CD4-positive, alpha-beta T cell (primary cell): ENCODE measurements at regions not wholly inside any gene's neighbourhood (a gene's known extent, or its start where the extent isn't known, plus 50 kb on each side); places are given as distances from the start of the nearest gene placed in this dataset.

ENCODE experiments used
- ATAC-seq: fragments of 200-7000 bp; cut with Tn5 transposase; one replicate; pipeline ENCODE4 v1.10.0; 2022; ENCODE audit warnings: mild to moderate bottlenecking; ENCODE audit not compliant: poor library complexity
- CTCF ChIA-PET: fragments of 350-600 bp; sonication (Branson Sonifier 250); formaldehyde crosslinking; loops from one replicate; lab custom pipeline; 2021; ENCODE audit warnings: antibody characterized with exemption, inconsistent platforms; lab: Charles Lee
- POLR2A ChIA-PET: fragments of 350-600 bp; sonication (Branson Sonifier 250); formaldehyde crosslinking; loops from one replicate; lab custom pipeline; 2021; ENCODE audit warnings: antibody characterized with exemption, inconsistent platforms; lab: Charles Lee
- DNase-seq, 14 experiments: peaks; one replicate each; pipeline ENCODE4 v3.0.0-alpha.2; 2013 to 2020; ENCODE audit warnings: mixed read lengths in 2 of 14
- H3K27ac ChIP-seq, 2 donors: one replicate each; pipeline versions ENCODE4 v1.5.1 to v1.7.0; 2013; ENCODE audit warnings: low read length in 2 of 2, low read depth in 1 of 2, mild to moderate bottlenecking in 1 of 2
- H3K27me3 ChIP-seq, 2 experiments: 1 replicate in 1 of 2; 2 replicates in 1 of 2; pipeline versions ENCODE4 v1.6.1 to v1.7.0; 2013; ENCODE audit warnings: low read length in 2 of 2, control low read depth in 1 of 2, mild to moderate bottlenecking in 1 of 2, moderate library complexity in 1 of 2; ENCODE audit not compliant: insufficient read depth in 2 of 2, control insufficient read depth in 1 of 2
- H3K36me3 ChIP-seq: one replicate; pipeline ENCODE4 v1.6.1; 2013; ENCODE audit warnings: low read length, control low read depth; ENCODE audit not compliant: insufficient read depth
- H3K4me1 ChIP-seq: one replicate; pipeline ENCODE4 v1.6.1; 2013; ENCODE audit warnings: low read length, control low read depth; ENCODE audit not compliant: insufficient read depth
- H3K4me3 ChIP-seq: one replicate; pipeline ENCODE4 v1.5.1; 2013; ENCODE audit warnings: mild to moderate bottlenecking, low read length, moderate library complexity
- H3K9me3 ChIP-seq, 2 experiments: 1 replicate in 1 of 2; 2 replicates in 1 of 2; pipeline versions ENCODE4 v1.6.1 to v1.7.0; 2013; ENCODE audit warnings: low read length in 2 of 2, mild to moderate bottlenecking in 2 of 2, control low read depth in 1 of 2, moderate library complexity in 1 of 2; ENCODE audit not compliant: control insufficient read depth in 1 of 2, insufficient read depth in 1 of 2
- H3K27ac Mint-ChIP-seq: one replicate; pipeline ENCODE4 v1.8.0; 2020; ENCODE audit warnings: mixed read lengths
- H3K27me3 Mint-ChIP-seq: one replicate; pipeline ENCODE4 v1.8.0; 2021; ENCODE audit warnings: mixed read lengths
- H3K36me3 Mint-ChIP-seq: one replicate; pipeline ENCODE4 v1.8.0; 2021; ENCODE audit warnings: low read depth, mixed read lengths
- H3K4me1 Mint-ChIP-seq: one replicate; pipeline ENCODE4 v1.8.0; 2021; ENCODE audit warnings: low read depth, mixed read lengths
- H3K4me3 Mint-ChIP-seq: one replicate; pipeline ENCODE4 v1.8.0; 2020; ENCODE audit warnings: mild to moderate bottlenecking, mixed read lengths
- H3K9me3 Mint-ChIP-seq: one replicate; pipeline ENCODE4 v1.8.0; 2020; ENCODE audit warnings: mixed read lengths
- intact Hi-C, 2 experiments: fragments of 100-400 bp; cut with DNase I in 1 of 2; cut with micrococcal nuclease in 1 of 2; formaldehyde crosslinking; loops; one replicate each; pipeline versions ENCODE4 v1.15.1 to v1.9.0; 2023 to 2025; cut with DNase I, micrococcal nuclease
- TF ChIP-seq, protein P1 (sequence below): fragments of 200-600 bp; IDR thresholded peaks from one replicate; pipeline ENCODE4 v1.8.0; 2022; ENCODE audit warnings: antibody characterized with exemption, mild to moderate bottlenecking

DNA sequence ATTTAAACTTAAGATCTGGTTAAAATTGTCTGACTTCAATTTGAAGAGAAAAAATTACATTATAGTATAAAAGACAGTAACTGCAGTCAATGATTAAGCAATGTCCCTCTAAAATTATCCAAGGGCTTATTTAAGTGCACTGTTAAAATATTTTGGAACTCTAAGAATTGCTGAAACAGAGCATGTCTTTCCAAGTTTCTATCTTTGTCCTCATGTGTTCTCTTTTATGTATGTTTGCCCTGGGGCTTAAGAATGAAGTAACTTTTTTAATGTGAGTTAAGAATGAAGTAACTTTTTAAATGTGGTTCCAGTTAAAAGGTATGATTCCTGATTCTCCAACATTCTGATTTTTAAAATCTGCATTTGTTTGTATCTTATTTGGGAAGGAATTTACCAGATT is 69.0 kb upstream of the MARK1 start:
- H3K4me3 ChIP-seq: no peak overlapping the region
- no peak overlapping the region for H3K27ac ChIP-seq
- ATAC-seq: no peak
- no peak for DNase-seq
- H3K36me3 ChIP-seq: no peaks in the 10 kb centered on the region
- H3K27me3 ChIP-seq: no peaks in the 10 kb centered on the region
- Mint-ChIP-seq H3K36me3 (no peaks in the 10 kb centered on the region), H3K9me3 (no peaks in the 10 kb centered on the region), H3K4me1 (no peaks in the 10 kb centered on the region), H3K27ac (no peak overlapping the region), H3K27me3 (peaks cover 10% of the 10 kb centered on the region), H3K4me3 (no peak overlapping the region)
- TF ChIP-seq, protein P1, sequence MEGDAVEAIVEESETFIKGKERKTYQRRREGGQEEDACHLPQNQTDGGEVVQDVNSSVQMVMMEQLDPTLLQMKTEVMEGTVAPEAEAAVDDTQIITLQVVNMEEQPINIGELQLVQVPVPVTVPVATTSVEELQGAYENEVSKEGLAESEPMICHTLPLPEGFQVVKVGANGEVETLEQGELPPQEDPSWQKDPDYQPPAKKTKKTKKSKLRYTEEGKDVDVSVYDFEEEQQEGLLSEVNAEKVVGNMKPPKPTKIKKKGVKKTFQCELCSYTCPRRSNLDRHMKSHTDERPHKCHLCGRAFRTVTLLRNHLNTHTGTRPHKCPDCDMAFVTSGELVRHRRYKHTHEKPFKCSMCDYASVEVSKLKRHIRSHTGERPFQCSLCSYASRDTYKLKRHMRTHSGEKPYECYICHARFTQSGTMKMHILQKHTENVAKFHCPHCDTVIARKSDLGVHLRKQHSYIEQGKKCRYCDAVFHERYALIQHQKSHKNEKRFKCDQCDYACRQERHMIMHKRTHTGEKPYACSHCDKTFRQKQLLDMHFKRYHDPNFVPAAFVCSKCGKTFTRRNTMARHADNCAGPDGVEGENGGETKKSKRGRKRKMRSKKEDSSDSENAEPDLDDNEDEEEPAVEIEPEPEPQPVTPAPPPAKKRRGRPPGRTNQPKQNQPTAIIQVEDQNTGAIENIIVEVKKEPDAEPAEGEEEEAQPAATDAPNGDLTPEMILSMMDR: no peak
- ChIA-PET CTCF (no interaction called here), POLR2A (no interaction called here)
- H3K4me1 ChIP-seq: no peaks in the 10 kb centered on the region
- intact Hi-C loops: no loop called here
- peaks cover 0 to 10% of the 10 kb centered on the region in 2 experiments for H3K9me3 ChIP-seq

DNA sequence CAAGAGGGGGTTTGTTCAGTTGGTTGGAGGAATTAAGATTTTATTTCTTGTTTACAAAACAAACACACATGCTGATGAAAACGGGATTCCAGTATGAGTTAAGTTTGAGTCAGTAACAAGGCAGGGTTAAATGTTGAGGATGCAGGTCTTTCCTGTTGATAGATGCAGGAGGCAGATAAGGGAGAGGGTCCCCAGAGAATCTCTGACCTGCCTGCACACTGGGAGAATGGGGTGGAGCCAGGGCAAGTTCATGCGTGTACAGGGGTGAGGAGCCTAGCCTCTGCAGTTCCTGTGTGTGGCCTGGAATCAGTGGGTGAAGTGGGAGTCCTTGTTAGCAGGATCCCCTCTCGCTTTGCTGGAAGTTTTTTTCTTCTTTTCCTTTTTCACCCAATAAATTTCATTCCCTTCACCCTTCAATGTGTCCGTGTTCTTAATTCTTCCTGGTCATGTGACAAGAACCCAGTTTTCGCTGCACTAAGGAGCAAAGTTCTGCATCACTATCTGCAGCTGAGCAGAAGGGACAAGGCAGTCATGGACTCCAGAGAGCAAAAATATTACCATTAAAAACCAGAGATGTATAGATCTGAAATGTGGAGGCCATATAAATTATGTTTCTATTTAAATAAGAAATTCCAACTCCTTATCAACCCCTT is 69.9 kb upstream of the MARK1 start:
- no peaks in the 10 kb centered on the region for H3K9me3 Mint-ChIP-seq
- no peak for ATAC-seq
- CTCF ChIA-PET: no interaction called here

DNA sequence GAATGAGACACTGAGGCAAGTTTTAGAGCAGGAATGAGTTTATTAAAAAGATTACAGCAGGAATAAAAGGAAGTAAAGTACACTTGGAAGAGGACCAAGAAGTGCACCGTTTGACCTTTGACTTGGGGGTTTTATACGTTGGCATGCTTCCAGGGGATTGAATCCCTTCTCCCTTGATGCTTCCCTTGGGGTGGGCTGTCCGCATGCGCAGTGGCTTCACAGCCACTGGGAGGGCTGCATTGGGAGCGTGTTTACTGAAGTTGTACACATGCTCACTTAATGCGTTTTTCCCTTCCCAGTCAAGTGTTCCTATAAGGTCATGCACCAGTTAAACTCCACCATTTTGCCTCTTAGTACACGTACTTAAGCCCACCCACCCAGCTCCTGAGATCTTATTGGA is 72.4 kb upstream of the MARK1 start:
- no peak for ATAC-seq
- CTCF ChIA-PET: no interaction called here
- Histone ChIP-seq H3K9me3 (no peaks in the 10 kb centered on the region), H3K4me1 (no peaks in the 10 kb centered on the region), H3K27ac (no peak overlapping the region), H3K27me3 (peaks cover 4% of the 10 kb centered on the region in 2 experiments), H3K36me3 (no peaks in the 10 kb centered on the region), H3K4me3 (no peak overlapping the region)
- Mint-ChIP-seq H3K27ac (no peak overlapping the region), H3K4me1 (no peaks in the 10 kb centered on the region), H3K4me3 (no peak overlapping the region), H3K27me3 (peaks cover 15% of the 10 kb centered on the region), H3K9me3 (no peaks in the 10 kb centered on the region), H3K36me3 (no peaks in the 10 kb centered on the region)
- TF ChIP-seq, protein P1: no peak
- intact Hi-C loops: no loop called here
- DNase-seq: no peak
- POLR2A ChIA-PET: no interaction called here

More for the DNA sequence above, 69.9 kb upstream of the MARK1 start:
- H3K4me3 ChIP-seq: no peak overlapping the region
- no peak overlapping the region for H3K27ac Mint-ChIP-seq
- no peak for DNase-seq
- peaks cover 0 to 6% of the 10 kb centered on the region in 2 experiments for H3K9me3 ChIP-seq
- H3K4me3 Mint-ChIP-seq: no peak overlapping the region
- peaks cover 15% of the 10 kb centered on the region for H3K27me3 Mint-ChIP-seq
- POLR2A ChIA-PET: no interaction called here
- TF ChIP-seq, protein P1: no peak
- no peaks in the 10 kb centered on the region for H3K27me3 ChIP-seq
- H3K36me3 ChIP-seq: no peaks in the 10 kb centered on the region
- no peaks in the 10 kb centered on the region for H3K36me3 Mint-ChIP-seq
- no peaks in the 10 kb centered on the region for H3K4me1 Mint-ChIP-seq
- intact Hi-C loops: no loop called here
- no peak overlapping the region for H3K27ac ChIP-seq
- H3K4me1 ChIP-seq: no peaks in the 10 kb centered on the region
